Mesothelial cell of epicardium (in vitro differentiated cells): ENCODE measurements at regions not wholly inside any gene's neighbourhood (a gene's known extent, or its start where the extent isn't known, plus 50 kb on each side); places are given as distances from the start of the nearest gene placed in this dataset.

Source experiments
- DNase-seq, 2 experiments: peaks; one replicate each; pipeline ENCODE4 v3.0.0; 2021; ENCODE audit warnings: low spot score in 2 of 2; ENCODE audit not compliant: unreplicated experiment in 2 of 2
- H3K27ac Mint-ChIP-seq: 2 replicates; pipeline ENCODE4 v1.8.0; 2021; ENCODE audit warnings: mixed read lengths
- H3K27me3 Mint-ChIP-seq: 2 replicates; pipeline ENCODE4 v1.8.0; 2021; ENCODE audit warnings: low read depth, mixed read lengths
- H3K36me3 Mint-ChIP-seq: 2 replicates; pipeline ENCODE4 v1.8.0; 2021; ENCODE audit warnings: mixed read lengths
- H3K4me1 Mint-ChIP-seq: 2 replicates; pipeline ENCODE4 v1.8.0; 2021; ENCODE audit warnings: mixed read lengths
- H3K4me3 Mint-ChIP-seq: 2 replicates; pipeline ENCODE4 v1.8.0; 2021; ENCODE audit warnings: mild to moderate bottlenecking, moderate library complexity, mixed read lengths
- H3K9me3 Mint-ChIP-seq: 2 replicates; pipeline ENCODE4 v1.8.0; 2021; ENCODE audit warnings: mixed read lengths
- CTCF ChIP-seq: fragments of 200-600 bp; sonication (generic); IDR thresholded peaks from one replicate; pipeline ENCODE4 v1.5.0; 2021; ENCODE audit warnings: antibody characterized with exemption; ENCODE audit not compliant: unreplicated experiment

GRCh38 chr10:8998751-8999150, 944.3 kb downstream of the GATA3 start:
- Mint-ChIP-seq H3K9me3 (no peaks in the 10 kb centered on the region), H3K4me3 (no peak overlapping the region), H3K27me3 (no peaks in the 10 kb centered on the region), H3K27ac (no peak overlapping the region), H3K4me1 (no peaks in the 10 kb centered on the region), H3K36me3 (no peaks in the 10 kb centered on the region)
- no peak for DNase-seq
- no peak for TF ChIP-seq CTCF

DNA sequence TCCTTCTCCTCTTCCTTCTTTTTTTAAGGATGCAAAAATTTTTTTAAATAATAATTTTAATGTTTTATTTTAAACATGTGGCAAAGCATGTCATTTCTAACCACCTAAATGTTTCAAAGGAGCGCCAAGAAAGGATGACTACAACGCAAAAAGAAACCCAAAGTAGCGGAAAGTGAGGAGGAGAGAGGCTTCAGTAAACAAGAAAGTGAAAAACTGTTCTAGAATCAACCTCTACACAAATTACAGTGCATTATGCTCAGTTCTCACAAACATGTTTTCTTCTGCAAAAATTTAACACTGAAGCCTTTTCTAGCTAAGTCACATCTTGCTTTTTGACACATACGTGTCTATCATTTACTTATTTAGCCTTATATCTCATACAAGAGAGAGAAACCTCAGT, 948.6 kb downstream of the GATA3 start:
- Mint-ChIP-seq H3K4me3 (no peak overlapping the region), H3K36me3 (no peaks in the 10 kb centered on the region), H3K4me1 (no peaks in the 10 kb centered on the region), H3K27me3 (no peaks in the 10 kb centered on the region), H3K27ac (no peak overlapping the region), H3K9me3 (no peaks in the 10 kb centered on the region)
- no peak for DNase-seq
- TF ChIP-seq CTCF: no peak

GRCh38 chr10:9004736-9005135, 950.2 kb downstream of the GATA3 start:
- Mint-ChIP-seq H3K27ac (no peak overlapping the region), H3K4me1 (no peaks in the 10 kb centered on the region), H3K9me3 (no peaks in the 10 kb centered on the region), H3K36me3 (no peaks in the 10 kb centered on the region), H3K4me3 (no peak overlapping the region), H3K27me3 (no peaks in the 10 kb centered on the region)
- no peak for TF ChIP-seq CTCF
- no peak for DNase-seq

DNA sequence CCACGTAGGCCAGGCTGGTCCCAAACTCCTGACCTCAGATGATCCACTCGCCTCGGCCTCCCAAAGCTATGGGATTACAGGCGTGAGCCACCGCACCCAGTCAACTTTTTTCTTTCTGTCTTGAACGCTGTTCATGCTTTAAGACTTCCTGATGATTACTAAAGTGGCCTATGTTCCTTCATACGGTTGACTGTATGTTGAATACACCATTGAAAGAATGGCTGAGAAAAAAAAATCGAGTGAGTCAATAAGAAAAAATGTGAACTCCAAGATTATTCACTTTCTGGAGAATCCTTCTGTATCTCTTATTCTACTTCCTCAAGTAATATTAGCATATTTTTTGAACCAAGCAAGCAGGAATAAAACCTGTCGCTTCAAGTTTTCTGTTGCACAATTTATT, 955.0 kb downstream of the GATA3 start:
- DNase-seq: no peak
- H3K27ac Mint-ChIP-seq: no peak overlapping the region
- no peak for TF ChIP-seq CTCF
- no peaks in the 10 kb centered on the region for H3K27me3 Mint-ChIP-seq
- no peaks in the 10 kb centered on the region for H3K9me3 Mint-ChIP-seq
- no peak overlapping the region for H3K4me3 Mint-ChIP-seq
- peaks cover 4% of the 10 kb centered on the region for H3K4me1 Mint-ChIP-seq
- H3K36me3 Mint-ChIP-seq: no peaks in the 10 kb centered on the region

DNA sequence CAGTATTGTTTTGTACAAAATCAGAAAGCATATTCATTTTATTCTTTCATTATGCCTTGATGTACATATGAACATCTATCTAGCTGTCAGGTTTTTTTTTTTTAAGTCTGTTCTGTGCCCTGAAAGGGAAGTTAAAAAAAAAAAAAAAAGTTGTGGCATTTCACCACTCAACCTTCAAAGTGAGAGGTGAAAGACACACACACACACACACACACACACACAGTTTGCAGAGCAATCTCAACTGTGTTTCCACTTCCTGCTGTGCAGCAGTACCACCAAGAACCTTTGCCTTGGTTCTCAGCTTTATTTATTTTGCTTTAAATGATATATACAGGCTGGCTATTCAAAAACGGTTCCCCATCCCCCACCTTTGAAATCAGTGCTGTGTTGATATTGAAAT, 955.6 kb downstream of the GATA3 start:
- Mint-ChIP-seq H3K27me3 (no peaks in the 10 kb centered on the region), H3K9me3 (no peaks in the 10 kb centered on the region), H3K27ac (no peak overlapping the region), H3K4me3 (no peak overlapping the region), H3K36me3 (no peaks in the 10 kb centered on the region), H3K4me1 (peaks cover 10% of the 10 kb centered on the region)
- DNase-seq: no peak
- TF ChIP-seq CTCF: no peak

GRCh38 chr10:9010931-9011670, 956.6 kb downstream of the GATA3 start:
- TF ChIP-seq CTCF: no peak

More at GRCh38 chr10:9010931-9011670, 956.6 kb downstream of the GATA3 start:
- H3K9me3 Mint-ChIP-seq: no peaks in the 10 kb centered on the region
- H3K27me3 Mint-ChIP-seq: no peaks in the 10 kb centered on the region
- H3K4me3 Mint-ChIP-seq: no peak overlapping the region
- no peak overlapping the region for H3K27ac Mint-ChIP-seq
- DNase-seq: no peak
- no peaks in the 10 kb centered on the region for H3K36me3 Mint-ChIP-seq
- peaks cover 16% of the 10 kb centered on the region for H3K4me1 Mint-ChIP-seq
